IMR-90 (cell line): ENCODE measurements at regions not wholly inside any gene's neighbourhood (a gene's known extent, or its start where the extent isn't known, plus 50 kb on each side); places are given as distances from the start of the nearest gene placed in this dataset.

ENCODE experiments used
- TF ChIP-seq, protein P1 (sequence below): fragments of 150-350 bp; IDR thresholded peaks from 2 replicates; pipeline ENCODE4 v1.6.1; 2017; ENCODE audit warnings: mild to moderate bottlenecking, antibody characterized with exemption, low read length, low read depth
- TF ChIP-seq, protein P2 (sequence below): conservative IDR thresholded peaks from 2 replicates; pipeline ENCODE4 v1.5.1; 2012; ENCODE audit warnings: mild to moderate bottlenecking, low read depth, low read length, improper control_type of control experiment

DNA sequence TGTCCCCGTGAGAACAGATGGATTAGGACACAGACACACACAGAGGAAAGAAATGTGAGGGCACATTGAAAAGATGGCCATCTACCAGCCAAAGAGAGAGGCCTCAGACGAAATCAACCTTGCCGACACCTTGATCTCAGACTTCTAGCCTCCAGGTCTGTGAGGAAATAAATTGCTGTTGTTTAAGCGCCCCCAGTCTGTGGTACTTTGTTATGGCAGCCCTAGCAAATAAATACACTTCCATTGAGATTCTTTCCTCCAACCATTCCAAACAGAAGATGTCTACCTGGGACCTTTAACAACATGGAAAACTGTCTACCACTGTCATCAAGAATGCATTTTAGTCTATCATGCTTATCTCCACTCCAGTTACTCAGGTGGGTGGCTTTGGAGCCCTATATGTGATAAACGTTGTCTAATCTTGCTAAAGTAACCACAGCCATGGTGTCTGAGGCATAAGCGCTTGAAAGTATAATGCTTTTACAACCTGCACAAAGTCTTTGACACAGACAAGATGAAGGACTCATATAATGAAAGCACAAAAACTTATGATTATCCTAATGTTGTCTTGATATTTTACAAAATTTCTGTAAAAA lies 244.3 kb downstream of the MTERF1 start:
- TF ChIP-seq, protein P1, sequence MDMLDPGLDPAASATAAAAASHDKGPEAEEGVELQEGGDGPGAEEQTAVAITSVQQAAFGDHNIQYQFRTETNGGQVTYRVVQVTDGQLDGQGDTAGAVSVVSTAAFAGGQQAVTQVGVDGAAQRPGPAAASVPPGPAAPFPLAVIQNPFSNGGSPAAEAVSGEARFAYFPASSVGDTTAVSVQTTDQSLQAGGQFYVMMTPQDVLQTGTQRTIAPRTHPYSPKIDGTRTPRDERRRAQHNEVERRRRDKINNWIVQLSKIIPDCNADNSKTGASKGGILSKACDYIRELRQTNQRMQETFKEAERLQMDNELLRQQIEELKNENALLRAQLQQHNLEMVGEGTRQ = no peak
- TF ChIP-seq, protein P2, sequence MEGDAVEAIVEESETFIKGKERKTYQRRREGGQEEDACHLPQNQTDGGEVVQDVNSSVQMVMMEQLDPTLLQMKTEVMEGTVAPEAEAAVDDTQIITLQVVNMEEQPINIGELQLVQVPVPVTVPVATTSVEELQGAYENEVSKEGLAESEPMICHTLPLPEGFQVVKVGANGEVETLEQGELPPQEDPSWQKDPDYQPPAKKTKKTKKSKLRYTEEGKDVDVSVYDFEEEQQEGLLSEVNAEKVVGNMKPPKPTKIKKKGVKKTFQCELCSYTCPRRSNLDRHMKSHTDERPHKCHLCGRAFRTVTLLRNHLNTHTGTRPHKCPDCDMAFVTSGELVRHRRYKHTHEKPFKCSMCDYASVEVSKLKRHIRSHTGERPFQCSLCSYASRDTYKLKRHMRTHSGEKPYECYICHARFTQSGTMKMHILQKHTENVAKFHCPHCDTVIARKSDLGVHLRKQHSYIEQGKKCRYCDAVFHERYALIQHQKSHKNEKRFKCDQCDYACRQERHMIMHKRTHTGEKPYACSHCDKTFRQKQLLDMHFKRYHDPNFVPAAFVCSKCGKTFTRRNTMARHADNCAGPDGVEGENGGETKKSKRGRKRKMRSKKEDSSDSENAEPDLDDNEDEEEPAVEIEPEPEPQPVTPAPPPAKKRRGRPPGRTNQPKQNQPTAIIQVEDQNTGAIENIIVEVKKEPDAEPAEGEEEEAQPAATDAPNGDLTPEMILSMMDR = peak; percentile 37
